K562 (cell line): ENCODE measurements at regions not wholly inside any gene's neighbourhood (a gene's known extent, or its start where the extent isn't known, plus 50 kb on each side); places are given as distances from the start of the nearest gene placed in this dataset.

Experiments
- BRCA1 ChIP-seq, 2 experiments: fragments of 450-650 bp in 1 of 2; sonication (generic) in 1 of 2; formaldehyde crosslinking in 1 of 2; IDR thresholded peaks; 2 replicates each; pipeline versions ENCODE4 v1.5.0 to v1.6.1; 2017 to 2020; ENCODE audit warnings: mild to moderate bottlenecking in 1 of 2, missing genetic modification reagents in 1 of 2
- CBFB ChIP-seq: sonication (generic); formaldehyde crosslinking; IDR thresholded peaks from 2 replicates; pipeline ENCODE4 v1.4.0; 2020; ENCODE audit warnings: mild to moderate bottlenecking, missing genetic modification reagents
- CEBPZ ChIP-seq: fragments of 150-350 bp; IDR thresholded peaks from 2 replicates; pipeline ENCODE4 v1.6.1; 2014; ENCODE audit warnings: low read depth, mild to moderate bottlenecking, low read length, borderline replicate concordance
- CHD4 ChIP-seq: fragments of 200-600 bp; sonication (generic); IDR thresholded peaks from 3 replicates; pipeline ENCODE4 v1.6.1; 2012; ENCODE audit warnings: low read depth, mild to moderate bottlenecking, mixed read lengths, low read length, inconsistent platforms; ENCODE audit not compliant: insufficient read depth, insufficient replicate concordance, poor library complexity, severe bottlenecking
- FIP1L1 ChIP-seq: fragments of 200-400 bp; formaldehyde crosslinking; IDR thresholded peaks from 2 replicates; pipeline ENCODE4 v1.6.1; 2018; ENCODE audit warnings: mild to moderate bottlenecking, low read depth, low read length; ENCODE audit not compliant: poor library complexity, severe bottlenecking
- KDM2B ChIP-seq: fragments of 250-450 bp; sonication (Bioruptor Pico); IDR thresholded peaks from 2 replicates; pipeline ENCODE4 v1.8.0; 2021; ENCODE audit warnings: mild to moderate bottlenecking, moderate library complexity
- RFX5 ChIP-seq: IDR thresholded peaks from 2 replicates; pipeline ENCODE4 v1.6.1; 2011; ENCODE audit warnings: low read depth, mild to moderate bottlenecking, improper control_type of control experiment, low read length
- TAF1 ChIP-seq: IDR thresholded peaks from 2 replicates; pipeline ENCODE4 v1.6.1; 2011; ENCODE audit warnings: mild to moderate bottlenecking, low read length, moderate library complexity; ENCODE audit not compliant: insufficient read depth, control insufficient read depth, severe bottlenecking; ENCODE audit errors: extremely low read depth
- THRAP3 ChIP-seq: fragments of 450-650 bp; IDR thresholded peaks from 2 replicates; pipeline ENCODE4 v1.6.1; 2016; ENCODE audit warnings: mild to moderate bottlenecking, inconsistent platforms, borderline replicate concordance
- YY1 ChIP-seq, 3 experiments: IDR thresholded peaks; 2 replicates each; pipeline ENCODE4 v1.6.1; 2011; ENCODE audit warnings: low read length in 2 of 3, mild to moderate bottlenecking in 2 of 3, moderate library complexity in 2 of 3, borderline replicate concordance in 1 of 3, control low read depth in 1 of 3, low read depth in 1 of 3; ENCODE audit not compliant: insufficient read depth in 3 of 3, insufficient replicate concordance in 2 of 3, control insufficient read depth in 1 of 3, insufficient read length in 1 of 3; ENCODE audit errors: extremely low read depth in 1 of 3
- ZFP36 ChIP-seq: fragments of 150-350 bp; IDR thresholded peaks from 2 replicates; pipeline ENCODE4 v1.6.1; 2018; ENCODE audit warnings: low read length, low read depth; ENCODE audit not compliant: partially characterized antibody
- TF ChIP-seq, protein P1 (sequence below), 2 experiments: fragments of 450-650 bp in 1 of 2; sonication (generic) in 1 of 2; formaldehyde crosslinking in 1 of 2; IDR thresholded peaks; 2 replicates each; pipeline versions ENCODE4 v1.7.1 to v1.9.0; 2016 to 2022; ENCODE audit warnings: inconsistent platforms in 1 of 2, mild to moderate bottlenecking in 1 of 2, missing genetic modification reagents in 1 of 2
- TF ChIP-seq, protein P2 (sequence below): IDR thresholded peaks from 3 replicates; pipeline ENCODE4 v1.6.1; 2011; ENCODE audit warnings: borderline replicate concordance, mild to moderate bottlenecking, moderate library complexity; ENCODE audit not compliant: insufficient read length; ENCODE audit errors: extremely low read depth
- TF ChIP-seq, protein P3 (sequence below): sonication (generic); formaldehyde crosslinking; IDR thresholded peaks from 2 replicates; pipeline ENCODE4 v1.8.1; 2022; ENCODE audit warnings: missing genetic modification reagents

GRCh38 chr7:106430535-106431455 is 146.0 kb upstream of the NAMPT start:
- TF ChIP-seq CHD4 (no peak), CEBPZ (no peak), YY1 (IDR thresholded peaks at IDR 0.05; ENCODE audit: borderline replicate concordance in 1 of 3, control insufficient read depth in 1 of 3, extremely low read depth in 1 of 3, insufficient read depth in 3 of 3, insufficient read length in 1 of 3, insufficient replicate concordance in 2 of 3, low read depth in 1 of 3, low read length in 2 of 3) (no peak), KDM2B (no peak), THRAP3 (no peak), FIP1L1 (no peak), CBFB (no peak), TAF1 (no peak), ZFP36 (no peak), RFX5 (no peak), BRCA1 (IDR thresholded peaks at IDR 0.05) (no peak), BRCA1 (CRISPR knock-in tag; IDR thresholded peaks at IDR 0.05) (no peak)
- TF ChIP-seq, protein P1, sequence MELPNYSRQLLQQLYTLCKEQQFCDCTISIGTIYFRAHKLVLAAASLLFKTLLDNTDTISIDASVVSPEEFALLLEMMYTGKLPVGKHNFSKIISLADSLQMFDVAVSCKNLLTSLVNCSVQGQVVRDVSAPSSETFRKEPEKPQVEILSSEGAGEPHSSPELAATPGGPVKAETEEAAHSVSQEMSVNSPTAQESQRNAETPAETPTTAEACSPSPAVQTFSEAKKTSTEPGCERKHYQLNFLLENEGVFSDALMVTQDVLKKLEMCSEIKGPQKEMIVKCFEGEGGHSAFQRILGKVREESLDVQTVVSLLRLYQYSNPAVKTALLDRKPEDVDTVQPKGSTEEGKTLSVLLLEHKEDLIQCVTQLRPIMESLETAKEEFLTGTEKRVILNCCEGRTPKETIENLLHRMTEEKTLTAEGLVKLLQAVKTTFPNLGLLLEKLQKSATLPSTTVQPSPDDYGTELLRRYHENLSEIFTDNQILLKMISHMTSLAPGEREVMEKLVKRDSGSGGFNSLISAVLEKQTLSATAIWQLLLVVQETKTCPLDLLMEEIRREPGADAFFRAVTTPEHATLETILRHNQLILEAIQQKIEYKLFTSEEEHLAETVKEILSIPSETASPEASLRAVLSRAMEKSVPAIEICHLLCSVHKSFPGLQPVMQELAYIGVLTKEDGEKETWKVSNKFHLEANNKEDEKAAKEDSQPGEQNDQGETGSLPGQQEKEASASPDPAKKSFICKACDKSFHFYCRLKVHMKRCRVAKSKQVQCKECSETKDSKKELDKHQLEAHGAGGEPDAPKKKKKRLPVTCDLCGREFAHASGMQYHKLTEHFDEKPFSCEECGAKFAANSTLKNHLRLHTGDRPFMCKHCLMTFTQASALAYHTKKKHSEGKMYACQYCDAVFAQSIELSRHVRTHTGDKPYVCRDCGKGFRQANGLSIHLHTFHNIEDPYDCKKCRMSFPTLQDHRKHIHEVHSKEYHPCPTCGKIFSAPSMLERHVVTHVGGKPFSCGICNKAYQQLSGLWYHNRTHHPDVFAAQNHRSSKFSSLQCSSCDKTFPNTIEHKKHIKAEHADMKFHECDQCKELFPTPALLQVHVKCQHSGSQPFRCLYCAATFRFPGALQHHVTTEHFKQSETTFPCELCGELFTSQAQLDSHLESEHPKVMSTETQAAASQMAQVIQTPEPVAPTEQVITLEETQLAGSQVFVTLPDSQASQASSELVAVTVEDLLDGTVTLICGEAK (IDR thresholded peaks at IDR 0.05), result no peak
- TF ChIP-seq, protein P1 (CRISPR knock-in tag; IDR thresholded peaks at IDR 0.05), result no peak
- TF ChIP-seq, protein P2, sequence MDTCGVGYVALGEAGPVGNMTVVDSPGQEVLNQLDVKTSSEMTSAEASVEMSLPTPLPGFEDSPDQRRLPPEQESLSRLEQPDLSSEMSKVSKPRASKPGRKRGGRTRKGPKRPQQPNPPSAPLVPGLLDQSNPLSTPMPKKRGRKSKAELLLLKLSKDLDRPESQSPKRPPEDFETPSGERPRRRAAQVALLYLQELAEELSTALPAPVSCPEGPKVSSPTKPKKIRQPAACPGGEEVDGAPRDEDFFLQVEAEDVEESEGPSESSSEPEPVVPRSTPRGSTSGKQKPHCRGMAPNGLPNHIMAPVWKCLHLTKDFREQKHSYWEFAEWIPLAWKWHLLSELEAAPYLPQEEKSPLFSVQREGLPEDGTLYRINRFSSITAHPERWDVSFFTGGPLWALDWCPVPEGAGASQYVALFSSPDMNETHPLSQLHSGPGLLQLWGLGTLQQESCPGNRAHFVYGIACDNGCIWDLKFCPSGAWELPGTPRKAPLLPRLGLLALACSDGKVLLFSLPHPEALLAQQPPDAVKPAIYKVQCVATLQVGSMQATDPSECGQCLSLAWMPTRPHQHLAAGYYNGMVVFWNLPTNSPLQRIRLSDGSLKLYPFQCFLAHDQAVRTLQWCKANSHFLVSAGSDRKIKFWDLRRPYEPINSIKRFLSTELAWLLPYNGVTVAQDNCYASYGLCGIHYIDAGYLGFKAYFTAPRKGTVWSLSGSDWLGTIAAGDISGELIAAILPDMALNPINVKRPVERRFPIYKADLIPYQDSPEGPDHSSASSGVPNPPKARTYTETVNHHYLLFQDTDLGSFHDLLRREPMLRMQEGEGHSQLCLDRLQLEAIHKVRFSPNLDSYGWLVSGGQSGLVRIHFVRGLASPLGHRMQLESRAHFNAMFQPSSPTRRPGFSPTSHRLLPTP, result no peak
- TF ChIP-seq, protein P3, sequence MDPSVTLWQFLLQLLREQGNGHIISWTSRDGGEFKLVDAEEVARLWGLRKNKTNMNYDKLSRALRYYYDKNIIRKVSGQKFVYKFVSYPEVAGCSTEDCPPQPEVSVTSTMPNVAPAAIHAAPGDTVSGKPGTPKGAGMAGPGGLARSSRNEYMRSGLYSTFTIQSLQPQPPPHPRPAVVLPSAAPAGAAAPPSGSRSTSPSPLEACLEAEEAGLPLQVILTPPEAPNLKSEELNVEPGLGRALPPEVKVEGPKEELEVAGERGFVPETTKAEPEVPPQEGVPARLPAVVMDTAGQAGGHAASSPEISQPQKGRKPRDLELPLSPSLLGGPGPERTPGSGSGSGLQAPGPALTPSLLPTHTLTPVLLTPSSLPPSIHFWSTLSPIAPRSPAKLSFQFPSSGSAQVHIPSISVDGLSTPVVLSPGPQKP, result no peak
